ENCODE measurements at regions not wholly inside any gene's neighbourhood (a gene's known extent, or its start where the extent isn't known, plus 50 kb on each side); places are given as distances from the start of the nearest gene placed in this dataset.
"Not testable (repeated sequence)": the region's sequence is repeated elsewhere in the genome, so short reads cannot be mapped to it uniquely, and the experiment has no call there.

DNA sequence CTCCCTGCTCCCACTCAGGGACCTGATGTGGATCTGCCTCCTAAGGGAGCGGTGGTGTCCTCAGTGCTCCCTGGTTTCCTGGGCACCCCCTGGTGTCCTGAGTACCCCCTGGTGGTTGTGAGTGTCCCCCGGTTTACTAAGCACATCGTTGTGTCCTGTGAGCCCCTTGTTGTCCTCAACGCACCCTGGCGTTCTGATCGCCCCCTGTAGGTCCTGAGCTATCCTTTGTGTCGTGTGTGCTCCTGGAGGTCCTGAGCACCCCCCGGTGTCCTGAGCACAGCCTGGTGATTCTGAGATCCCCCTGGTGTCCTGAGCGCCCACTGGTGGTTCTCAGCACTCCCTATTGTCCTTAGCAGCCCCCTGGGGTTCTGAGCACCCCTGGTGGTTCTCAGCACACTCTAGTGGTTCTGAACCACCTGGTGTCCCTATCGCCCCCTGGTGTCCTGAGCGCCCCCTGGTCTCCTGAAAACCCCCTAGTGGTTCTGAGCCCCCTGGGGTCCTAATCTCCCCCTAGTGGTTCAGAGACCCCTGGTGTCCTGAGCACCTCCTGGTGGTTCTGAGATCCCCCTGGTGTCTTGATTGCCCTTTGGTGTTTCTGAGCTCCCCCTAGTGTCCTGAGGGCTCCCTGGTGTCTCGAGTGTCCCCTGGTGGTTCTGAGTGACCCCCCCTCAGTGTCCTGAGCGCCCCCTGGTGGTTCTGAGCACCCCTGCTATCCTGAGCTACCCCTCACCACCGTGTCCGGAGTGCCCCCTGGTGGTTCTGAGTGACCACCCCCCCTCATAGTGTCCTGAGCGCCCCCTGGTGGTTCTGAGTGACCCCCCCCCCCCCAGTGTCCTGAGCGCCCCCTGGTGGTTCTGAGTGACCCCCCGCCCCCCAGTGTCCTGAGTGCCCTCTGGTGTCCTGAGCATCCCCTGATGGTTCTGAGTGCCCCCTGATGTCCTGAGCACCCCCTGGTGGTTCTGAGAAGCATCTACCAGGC, 615.1 kb downstream of the TMEM121 start:
- DNase-seq, result no peak

DNA sequence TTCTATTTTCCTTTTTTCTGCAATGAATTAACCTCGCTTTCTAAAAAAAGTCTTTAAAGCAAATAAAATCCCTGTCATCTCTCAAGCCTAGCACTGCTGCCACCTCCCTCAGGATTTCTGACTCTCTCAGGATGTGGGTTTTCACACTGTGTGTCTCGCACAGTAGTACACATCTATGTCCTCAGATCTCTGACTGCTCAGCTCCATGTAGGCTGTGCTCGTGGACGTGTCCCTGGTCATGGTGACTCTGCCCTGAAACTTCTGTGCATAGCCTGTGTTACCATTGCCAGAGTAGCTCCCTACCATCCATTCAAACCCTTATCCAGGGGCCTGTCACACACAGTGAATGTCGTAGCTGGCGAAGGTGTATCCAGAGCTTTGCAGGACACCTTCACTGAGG, 619.3 kb downstream of the TMEM121 start:
- DNase-seq, result not testable (repeated sequence)

DNA sequence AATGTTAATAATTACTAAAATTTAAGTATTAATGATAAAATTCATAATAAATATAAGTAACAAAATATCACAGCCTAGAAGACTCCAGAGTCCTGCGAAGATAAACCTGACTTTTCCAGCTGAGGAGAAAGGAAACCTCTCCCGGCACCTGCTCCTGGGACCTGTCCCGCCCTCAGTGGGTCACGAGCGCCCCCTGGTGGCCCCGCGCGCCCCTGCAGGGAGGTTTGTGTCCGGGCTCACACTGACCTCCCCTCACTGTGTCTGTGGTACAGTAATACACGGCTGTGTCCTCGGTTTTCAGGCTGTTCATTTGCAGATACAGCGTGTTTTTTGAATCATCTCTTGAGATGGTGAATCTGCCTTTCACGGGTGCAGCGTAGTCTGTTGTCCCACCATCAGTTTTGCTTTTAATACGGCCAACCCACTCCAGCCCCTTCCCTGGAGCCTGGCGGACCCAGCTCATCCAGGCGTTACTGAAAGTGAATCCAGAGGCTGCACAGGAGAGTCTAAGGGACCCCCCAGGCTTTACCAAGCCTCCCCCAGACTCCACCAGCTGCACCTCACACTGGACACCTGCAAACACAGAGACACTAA, 627.1 kb downstream of the TMEM121 start:
- DNase-seq, result not testable (repeated sequence)

DNA sequence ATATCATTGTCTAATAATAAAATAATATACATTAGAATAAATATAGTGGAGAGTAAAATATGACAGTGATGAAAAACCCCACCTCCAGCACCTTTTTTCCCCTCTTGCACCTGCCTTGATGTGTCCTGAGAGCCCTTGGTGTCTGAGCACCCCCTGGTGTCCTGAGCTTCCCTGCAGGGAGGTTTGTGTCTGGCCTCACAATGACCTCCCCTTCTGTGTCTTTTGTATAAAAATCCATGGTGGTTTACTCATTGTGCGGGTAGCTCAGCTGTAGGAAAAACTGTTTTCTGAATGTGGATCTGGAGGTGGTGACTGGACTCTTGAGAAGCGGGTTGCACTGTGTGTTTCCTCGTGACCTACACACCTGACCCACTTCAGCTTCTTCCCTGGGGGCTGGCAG, 636.9 kb downstream of the TMEM121 start:
- no peak for DNase-seq

DNA sequence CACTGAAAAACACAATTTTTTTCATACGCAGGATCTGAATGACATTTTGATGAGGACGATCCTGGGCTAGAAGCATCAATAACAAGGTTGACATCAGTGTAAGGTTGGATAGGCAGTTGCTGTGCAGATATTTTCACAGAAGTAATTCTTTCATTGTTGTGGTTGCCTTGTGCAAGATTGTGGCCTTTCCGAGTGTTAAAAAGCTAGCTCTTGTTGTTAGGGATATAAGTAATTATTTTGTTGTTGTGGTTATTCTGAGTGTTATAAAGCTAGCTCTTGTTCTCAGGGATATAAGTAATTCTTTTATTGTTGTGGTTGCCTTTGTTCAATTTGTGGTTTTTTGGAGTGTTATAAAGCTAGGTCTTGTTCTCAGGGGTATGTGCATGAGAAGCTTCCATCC, 637.4 kb downstream of the TMEM121 start:
- not testable (repeated sequence) for DNase-seq

DNA sequence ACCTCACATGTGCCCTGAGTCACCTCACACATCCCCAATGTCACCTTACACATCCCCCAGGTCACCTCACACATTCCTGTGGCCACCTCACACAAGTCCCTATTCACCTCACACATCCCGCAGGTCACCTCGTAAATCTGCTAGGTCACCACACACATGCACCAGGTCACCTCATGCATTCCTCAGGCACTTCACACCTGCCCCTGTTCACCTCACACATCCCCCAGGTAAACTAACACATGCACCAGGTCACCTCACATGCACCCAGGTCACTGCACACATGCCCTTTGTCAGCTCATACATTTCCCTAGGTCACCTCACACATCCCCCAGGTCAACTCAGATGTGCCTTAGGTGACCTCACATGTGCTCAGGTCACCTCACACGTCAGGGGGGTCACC, 639.8 kb downstream of the TMEM121 start:
- DNase-seq, result no peak

DNA sequence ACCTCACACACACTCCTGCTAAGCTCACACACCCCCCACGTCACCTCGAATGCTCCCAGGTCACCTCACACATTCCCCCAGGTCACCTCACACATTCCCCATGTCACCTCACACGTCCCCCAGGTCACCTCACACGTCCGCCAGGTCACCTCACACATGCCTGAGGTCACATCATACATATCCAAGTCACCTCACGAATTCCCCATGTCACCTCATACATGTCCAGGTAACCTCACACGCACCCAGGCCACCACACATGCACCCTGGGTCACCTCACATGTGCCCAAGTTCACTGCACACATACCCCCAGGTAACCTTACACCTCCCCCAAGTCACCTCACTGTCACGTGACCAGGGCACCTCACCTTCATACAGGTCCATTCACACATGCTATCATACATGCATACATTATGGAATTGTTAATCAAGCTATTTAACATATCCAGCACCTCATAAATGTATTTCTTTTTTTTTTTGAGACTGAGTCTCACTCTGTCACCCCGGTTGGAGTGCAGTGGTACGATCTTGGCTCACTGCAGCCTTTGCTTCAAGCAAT, 640.3 kb downstream of the TMEM121 start:
- DNase-seq, result no peak

DNA sequence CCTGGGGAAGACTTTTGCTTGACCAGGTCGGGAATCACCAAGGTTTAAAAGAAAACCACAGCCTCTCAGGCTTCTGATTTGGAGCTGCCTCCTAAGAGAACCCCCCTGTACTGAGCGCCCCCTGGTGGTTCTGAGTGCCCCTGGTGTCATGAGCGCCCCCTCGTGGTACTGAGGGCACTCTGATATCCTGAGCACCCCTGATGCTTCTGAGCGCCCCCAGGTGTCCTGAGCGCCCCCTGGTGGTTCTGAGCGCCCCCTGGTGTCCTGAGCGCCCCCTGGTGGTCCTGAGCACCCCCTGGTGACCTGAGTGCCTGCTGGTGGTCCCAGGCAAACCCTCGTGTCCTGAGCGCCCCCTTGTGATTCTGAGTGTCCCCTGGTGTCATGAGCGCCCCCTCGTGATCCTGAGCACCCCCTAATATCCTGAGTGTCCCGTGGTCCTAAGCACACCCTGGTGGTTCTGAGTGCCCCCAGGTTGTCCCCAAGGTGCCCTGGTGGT, 643.8 kb downstream of the TMEM121 start:
- not testable (repeated sequence) for DNase-seq

DNA sequence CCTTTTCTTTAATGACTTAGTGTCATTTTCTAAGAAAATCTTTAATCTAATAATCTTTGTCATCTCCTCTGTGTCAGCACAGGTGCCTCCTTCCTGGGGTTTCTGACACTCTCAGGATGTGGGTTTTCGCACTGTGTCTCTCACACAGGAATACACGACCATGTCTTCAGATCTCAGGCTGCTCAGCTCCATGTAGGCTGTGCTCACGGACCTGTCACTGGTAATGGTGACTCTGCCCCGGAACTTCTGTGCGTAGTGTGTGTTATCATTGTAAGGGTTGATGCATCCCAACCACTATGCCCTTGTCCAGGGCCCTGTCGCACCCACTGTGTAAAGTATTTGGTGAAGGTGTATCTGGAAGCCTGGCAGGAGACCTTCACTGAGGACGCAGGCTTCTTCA, 647.8 kb downstream of the TMEM121 start:
- no peak for DNase-seq

DNA sequence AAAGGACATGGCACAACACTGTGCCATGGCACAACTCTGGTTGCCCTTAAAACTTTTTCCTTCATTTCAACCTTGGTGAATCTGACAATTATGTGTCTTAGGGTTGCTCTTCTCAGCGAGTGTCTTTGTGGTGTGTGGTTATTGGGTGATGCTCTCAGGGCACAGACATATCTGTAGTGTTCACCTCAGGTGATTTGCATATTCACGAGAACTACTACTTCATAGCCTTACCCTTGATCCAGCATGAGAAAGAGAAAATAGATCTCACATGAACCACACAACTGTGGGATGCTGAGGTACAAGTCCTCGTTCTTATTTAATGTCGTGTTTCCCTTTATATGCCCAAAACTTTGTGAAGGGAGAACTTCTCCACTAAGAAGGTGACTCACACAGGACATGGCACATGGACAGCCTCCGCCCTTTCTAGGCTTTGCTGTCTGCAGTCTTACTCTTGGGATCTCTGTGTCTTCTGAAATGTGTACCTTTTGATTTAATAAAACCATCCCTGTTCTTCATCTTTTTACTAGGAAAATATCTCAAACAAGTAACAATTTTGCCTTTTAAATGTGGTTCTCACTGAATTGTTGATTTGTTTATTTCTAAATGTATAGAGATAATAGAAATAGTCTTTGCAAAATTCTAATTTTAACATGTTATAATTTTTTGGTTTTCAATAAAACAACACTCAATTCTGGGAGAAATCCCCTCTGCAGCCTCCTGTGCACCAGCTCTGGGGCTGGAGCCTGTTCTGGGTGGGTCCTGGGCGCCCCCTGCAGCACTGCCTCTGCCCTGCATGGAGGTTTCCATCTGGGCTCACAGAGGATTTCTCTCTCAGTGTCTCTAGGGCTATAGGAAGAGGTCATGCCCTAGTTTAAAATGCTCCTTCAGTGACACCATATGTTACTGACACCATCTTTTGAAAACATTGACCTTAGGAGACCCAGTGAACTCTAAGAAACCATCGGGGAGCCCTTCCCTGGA, 651.2 kb downstream of the TMEM121 start:
- not testable (repeated sequence) for DNase-seq

DNA sequence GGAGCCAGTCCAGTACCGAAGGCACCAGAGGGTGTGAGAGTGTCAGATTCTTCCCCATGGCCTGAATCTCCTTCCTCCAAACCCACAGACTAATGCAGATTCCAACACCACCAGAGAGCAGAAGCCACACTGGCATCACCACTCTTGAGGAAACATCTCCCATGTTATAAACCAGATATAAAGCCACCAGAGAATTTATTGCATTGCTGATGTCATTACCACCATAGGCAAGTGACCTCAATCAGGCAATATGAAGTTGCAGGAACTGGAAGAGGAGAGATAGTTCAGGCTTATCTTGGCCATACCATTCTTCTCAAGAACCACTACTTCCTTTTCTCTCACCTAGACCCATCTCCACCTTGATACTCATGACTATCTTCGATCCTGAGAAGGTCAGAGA, 653.4 kb downstream of the TMEM121 start:
- no peak for DNase-seq

DNA sequence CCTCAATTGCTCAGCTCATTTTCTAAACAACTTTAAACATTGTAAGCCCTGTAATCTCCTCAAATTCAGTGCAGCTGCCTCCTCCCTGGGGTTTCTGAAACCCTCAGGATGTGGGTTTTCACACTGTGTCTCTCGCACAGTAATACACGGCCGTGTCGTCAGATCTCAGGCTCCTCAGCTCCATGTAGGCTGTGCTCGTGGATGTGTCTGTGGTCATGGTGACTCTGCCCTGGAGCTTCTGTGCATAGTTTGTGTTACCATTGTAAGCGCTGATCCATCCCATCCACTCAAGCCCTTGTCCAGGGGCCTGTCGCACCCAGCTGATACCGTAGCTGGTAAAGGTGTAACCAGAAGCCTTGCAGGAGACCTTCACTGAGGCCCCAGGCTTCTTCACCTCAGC, 658.4 kb downstream of the TMEM121 start:
- not testable (repeated sequence) for DNase-seq

DNA sequence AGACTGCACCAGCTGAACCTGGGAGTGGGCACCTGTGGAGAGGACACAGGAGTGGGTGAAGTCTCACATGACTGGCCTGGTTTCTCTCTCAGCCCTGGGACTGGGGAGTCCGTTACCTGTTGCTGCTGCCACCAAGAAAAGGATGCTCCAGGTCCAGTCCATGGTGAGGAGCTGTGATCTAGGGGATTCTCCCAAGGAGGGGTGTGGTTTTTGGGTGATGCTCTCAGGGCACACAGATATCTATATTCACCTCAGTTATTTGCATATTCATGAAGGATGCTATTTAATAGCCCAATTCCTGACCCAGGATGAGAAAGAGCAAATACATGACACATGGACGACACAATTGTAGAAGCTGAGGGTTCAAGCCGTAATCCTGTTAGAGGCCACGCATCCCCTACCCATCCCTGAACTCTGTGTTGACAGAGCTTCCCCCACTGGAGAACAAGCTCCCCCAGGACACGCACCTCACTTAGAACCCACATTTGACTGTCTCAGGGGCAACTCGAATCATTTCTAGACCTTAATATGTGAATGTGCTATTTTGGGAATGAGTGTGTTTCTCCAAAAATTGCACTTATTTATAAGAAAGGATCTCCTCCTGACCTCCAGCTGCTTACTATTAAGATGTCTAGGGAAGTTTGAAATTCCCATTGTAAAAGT, 658.9 kb downstream of the TMEM121 start:
- not testable (repeated sequence) for DNase-seq

DNA sequence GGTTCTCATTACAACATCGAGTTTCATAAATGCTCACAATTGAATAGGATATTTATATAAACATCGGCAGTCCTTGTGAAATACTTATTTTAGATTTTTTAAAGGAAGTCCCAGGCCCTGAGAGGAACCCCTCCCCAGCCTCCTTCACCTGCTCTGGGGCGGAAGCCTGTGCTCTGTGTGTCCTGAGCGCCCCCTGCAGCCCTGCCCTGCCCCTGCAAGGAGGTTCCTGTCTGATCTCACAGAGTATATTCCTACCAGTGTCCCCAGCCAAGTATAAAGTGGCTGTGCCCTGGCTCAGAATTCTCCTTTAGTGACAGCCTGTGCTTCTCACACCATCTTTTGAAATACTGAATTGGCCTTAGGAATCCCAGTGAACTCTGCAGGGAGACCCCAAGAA, 659.5 kb downstream of the TMEM121 start:
- no peak for DNase-seq

DNA sequence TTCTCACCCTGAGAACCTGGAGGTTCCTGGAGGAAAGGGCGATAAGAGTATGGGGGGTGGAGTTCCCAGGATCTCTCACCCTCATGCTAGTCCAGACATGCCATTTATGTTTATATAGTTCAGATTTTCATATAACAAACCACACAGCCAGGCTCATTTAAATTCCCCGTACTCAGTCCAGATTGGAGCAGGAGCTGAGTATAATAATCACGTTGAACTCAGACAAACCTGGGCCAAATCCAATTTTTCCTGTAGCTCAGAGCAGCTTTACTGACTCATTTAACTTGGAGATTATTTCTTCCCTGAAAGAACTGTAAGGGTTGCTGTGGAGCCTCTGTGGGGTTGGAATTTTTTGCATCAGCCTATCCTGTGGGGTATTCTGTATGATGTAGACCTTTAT, 660.8 kb downstream of the TMEM121 start:
- DNase-seq, result no peak

DNA sequence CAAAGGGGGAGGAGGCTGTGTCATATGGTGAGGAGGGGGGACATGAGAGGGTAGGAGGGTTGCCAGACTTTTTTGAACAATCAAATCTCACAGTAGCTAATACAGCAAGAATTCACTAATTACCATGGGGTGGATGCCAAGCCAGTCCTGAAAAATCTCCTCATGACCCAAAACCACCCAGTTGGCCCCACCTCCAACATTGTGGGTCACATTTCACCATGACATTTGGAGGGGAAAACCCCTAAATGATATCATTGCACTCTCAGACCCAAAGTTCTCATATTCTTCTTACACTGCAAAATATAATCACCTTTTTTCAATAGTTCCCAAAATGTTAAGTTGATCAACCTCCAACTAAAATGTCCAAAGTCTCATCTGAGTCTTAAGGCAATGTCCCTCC, 666.3 kb downstream of the TMEM121 start:
- DNase-seq, result not testable (repeated sequence)

DNA sequence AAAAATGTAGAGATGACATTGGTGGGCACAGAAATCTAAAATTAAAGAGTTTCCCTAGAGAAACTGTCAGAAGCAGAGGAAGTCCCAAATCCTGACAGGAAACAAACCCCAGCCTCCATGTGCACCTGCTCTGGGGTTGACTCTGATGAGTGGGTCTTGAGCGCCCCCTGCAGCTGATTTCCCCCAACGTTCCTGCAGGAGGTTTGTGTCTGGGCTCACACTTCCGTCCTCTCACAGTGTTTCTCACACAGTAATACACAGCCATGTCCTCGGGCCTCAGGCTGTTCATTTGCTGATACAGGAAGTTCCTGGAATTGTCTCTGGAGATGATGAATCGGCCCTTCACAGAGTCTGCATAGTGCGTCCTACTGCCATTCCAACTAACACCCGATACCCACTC, 670.1 kb downstream of the TMEM121 start:
- DNase-seq, result not testable (repeated sequence)

DNA sequence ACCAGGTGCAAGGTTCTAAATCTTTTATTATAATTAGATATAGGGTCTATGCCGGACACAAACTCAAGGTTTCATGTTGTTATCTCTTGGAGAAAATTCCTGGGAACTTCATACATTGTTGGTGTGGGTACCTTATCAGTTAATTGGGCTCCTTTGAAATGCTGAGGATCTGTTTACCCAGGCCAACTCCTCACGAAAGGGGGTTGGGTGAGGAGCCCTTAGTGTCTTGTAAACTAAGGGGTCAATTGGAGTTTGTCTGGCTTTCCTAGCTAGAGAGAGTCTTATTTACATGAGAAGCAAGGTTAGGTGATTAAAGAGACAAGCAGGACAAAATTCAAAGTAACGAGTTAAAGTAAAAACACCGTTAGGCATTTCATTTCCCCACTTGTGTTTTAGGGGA, 670.9 kb downstream of the TMEM121 start:
- DNase-seq, result not testable (repeated sequence)

DNA sequence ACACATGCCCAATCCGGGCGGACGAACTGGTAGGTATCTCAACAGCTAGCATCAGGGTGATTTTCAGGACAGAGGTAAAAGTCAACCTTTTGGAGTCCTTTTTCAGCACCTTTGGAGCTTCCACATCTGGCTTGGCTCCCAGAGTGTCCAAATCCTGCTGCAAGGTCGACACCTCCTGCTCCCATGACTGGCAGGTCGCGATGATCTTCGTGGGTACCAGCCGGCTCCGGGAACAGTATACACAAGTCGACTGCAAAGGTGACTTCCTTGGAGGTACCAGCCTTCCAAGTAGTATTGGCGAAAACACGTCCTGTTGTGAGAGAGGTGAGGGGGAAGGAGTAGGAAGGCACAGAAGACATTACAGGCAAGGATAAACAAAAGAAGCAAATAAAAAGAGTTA, 672.7 kb downstream of the TMEM121 start:
- no peak for DNase-seq

DNA sequence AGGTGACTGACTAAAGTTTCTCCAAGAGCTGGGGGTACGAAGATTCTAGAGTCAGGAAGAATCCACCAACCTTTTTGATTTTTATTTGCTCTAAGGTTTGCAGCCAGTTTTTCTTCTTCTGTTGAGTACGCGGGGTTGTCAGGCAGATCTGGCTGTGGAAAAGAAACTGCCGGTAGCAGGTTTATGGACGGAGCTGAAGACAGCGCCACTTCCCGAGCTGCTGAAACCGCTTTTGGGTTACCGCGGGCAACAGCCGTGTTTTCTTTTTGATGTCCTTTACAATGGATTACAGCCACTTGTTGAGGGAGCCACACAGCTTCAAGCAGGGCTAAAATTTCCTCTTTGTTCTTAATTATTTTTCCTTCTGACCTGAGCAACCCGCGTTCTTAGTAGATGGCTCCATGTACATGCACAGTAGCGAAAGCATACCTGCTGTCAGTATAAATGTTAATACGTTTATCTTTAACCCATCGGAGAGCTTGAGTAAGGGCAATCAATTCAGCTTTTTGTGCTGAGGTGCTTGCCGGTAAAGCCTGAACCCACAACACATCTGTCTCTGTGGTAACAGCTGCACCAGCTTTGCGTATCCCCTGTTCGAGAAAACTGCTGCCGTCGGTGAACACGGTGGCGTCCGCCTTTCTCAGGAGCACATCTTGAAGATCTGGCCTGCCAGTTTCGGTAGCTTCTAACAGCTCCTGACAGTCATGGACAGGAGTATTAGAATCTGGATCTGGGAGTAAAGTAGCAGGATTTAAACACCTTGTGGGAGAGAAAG, 674.3 kb downstream of the TMEM121 start:
- no peak for DNase-seq

Measured in left kidney (tissue), 1 donor.